Erythroblast (primary cell): ENCODE measurements at regions not wholly inside any gene's neighbourhood (a gene's known extent, or its start where the extent isn't known, plus 50 kb on each side); places are given as distances from the start of the nearest gene placed in this dataset.
"Not testable (repeated sequence)": the region's sequence is repeated elsewhere in the genome, so short reads cannot be mapped to it uniquely, and the experiment has no call there.

Experiments used
- GATA1 ChIP-seq: IDR thresholded peaks from 2 replicates; pipeline ENCODE4 v1.6.1; 2011; ENCODE audit warnings: low read depth, mild to moderate bottlenecking, control low read depth, low read length, moderate library complexity
- POLR2A ChIP-seq: IDR thresholded peaks from 2 replicates; pipeline ENCODE4 v1.6.1; 2011; ENCODE audit warnings: mild to moderate bottlenecking, low read length

GRCh38 chr1:177406323-177406722 is 235.6 kb downstream of the BRINP2 start:
- TF ChIP-seq POLR2A, GATA1: not testable (repeated sequence)
